Fibroblast of lung (primary cell): ENCODE measurements at regions not wholly inside any gene's neighbourhood (a gene's known extent, or its start where the extent isn't known, plus 50 kb on each side); places are given as distances from the start of the nearest gene placed in this dataset.

Experiments
- CTCF ChIP-seq, 2 donors: IDR thresholded peaks in 1 of 2; conservative IDR thresholded peaks in 1 of 2; 1 replicate in 1 of 2; 2 replicates in 1 of 2; pipeline ENCODE4 v1.5.1; 2011 to 2012; ENCODE audit warnings: low read length in 2 of 2, control low read depth in 1 of 2, inconsistent platforms in 1 of 2, low read depth in 1 of 2, mild to moderate bottlenecking in 1 of 2
- EZH2 ChIP-seq: IDR thresholded peaks from 2 replicates; pipeline ENCODE4 v1.5.1; 2012; ENCODE audit warnings: low read length, control low read depth, mild to moderate bottlenecking; ENCODE audit errors: missing control alignments

DNA sequence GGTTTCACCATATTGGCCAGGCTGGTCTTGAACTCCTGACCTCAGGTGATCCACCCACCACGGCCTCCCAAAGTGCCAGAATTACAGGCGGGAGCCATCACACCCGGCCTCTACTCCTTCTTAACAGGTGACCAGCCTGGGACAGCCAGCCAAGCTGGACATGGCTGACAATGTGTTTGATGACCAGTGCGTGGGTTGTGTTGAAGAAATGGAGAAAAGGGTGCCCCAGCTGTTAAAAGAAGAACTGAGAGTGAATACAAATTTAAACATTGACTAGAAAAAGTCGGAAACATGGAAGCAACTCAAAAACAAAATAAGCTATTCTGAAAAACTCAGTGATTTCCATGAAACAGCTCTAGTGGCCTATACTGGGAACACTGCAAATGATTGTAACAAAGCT lies 86.5 kb upstream of the CLPB start:
- TF ChIP-seq CTCF (conservative IDR thresholded peaks at IDR 0.05 in 1 of 2, IDR thresholded peaks at IDR 0.05 in 1 of 2; ENCODE audit: low read depth in 1 of 2, low read length in 2 of 2) (no peak), EZH2 (no peak)
